HCT116 (cell line): ENCODE measurements at regions not wholly inside any gene's neighbourhood (a gene's known extent, or its start where the extent isn't known, plus 50 kb on each side); places are given as distances from the start of the nearest gene placed in this dataset.

Experiments used
- ATAC-seq: fragments of 200-7000 bp; cut with Tn5 transposase; 2 replicates; pipeline ENCODE4 v1.9.1; 2020; ENCODE audit warnings: mild to moderate bottlenecking, moderate library complexity
- BruUV-seq: library from RNA; stranded (reverse); fragments of 400-500 nt; replicated peaks from 2 replicates; lab custom pipeline; 2021; lab: Mats Ljungman, UMichigan
- CTCF ChIA-PET: fragments of 300-600 bp; sonication (Branson Sonifier 250); formaldehyde crosslinking; loops from one replicate; lab custom pipeline; 2021; ENCODE audit warnings: antibody characterized with exemption; lab: Charles Lee
- POLR2A ChIA-PET: fragments of 300-600, 350-600 bp; sonication (Branson Sonifier 250); formaldehyde crosslinking; loops from one replicate; lab custom pipeline; 2021; ENCODE audit warnings: antibody characterized with exemption; lab: Charles Lee
- RAD21 ChIA-PET, 2 experiments: fragments of 300-600 bp; sonication (Branson Sonifier 250); formaldehyde crosslinking; loops; one replicate each; lab custom pipeline; 2023; ENCODE audit warnings: low total read pairs in 2 of 2; ENCODE audit not compliant: uncharacterized antibody in 2 of 2, unreplicated experiment in 2 of 2, low non-redundant PET in 1 of 2; lab: Charles Lee
- DNase-seq: peaks from one replicate; pipeline ENCODE4 v3.0.0-alpha.2; 2010; ENCODE audit warnings: low read depth, low spot score
- H2AFZ ChIP-seq: fragments of 200-600 bp; shearing (Covaris generic), sonication (generic); 2 replicates; pipeline ENCODE4 v1.6.1; 2017; ENCODE audit warnings: low read depth, mixed run types, mixed read lengths, antibody characterized with exemption, low read length; ENCODE audit not compliant: poor library complexity, severe bottlenecking
- H3K27ac ChIP-seq: 2 replicates; pipeline ENCODE4 v1.5.1; 2012; ENCODE audit warnings: low read depth, low read length
- H3K27me3 ChIP-seq: fragments of 200-600 bp; sonication (generic); 2 replicates; pipeline ENCODE4 v1.6.1; 2016; ENCODE audit warnings: mixed run types, low read length, mixed read lengths; ENCODE audit not compliant: insufficient read depth
- H3K36me3 ChIP-seq, 2 experiments: fragments of 200-500 bp in 1 of 2; fragments of 200-600 bp in 1 of 2; sonication (Bioruptor generic) in 1 of 2; sonication (generic) in 1 of 2; 2 replicates each; pipeline versions ENCODE4 v1.5.1 to v1.6.1; 2014 to 2016; ENCODE audit warnings: low read length in 2 of 2, inconsistent platforms in 1 of 2, mixed read lengths in 1 of 2, mixed run types in 1 of 2; ENCODE audit not compliant: insufficient read depth in 2 of 2, control insufficient read depth in 1 of 2
- H3K4me1 ChIP-seq, 2 experiments: fragments of 200-600 bp in 1 of 2; sonication (generic) in 1 of 2; 2 replicates each; pipeline versions ENCODE4 v1.5.1 to v1.6.1; 2012 to 2017; ENCODE audit warnings: low read length in 2 of 2, inconsistent platforms in 1 of 2, mild to moderate bottlenecking in 1 of 2, mixed read lengths in 1 of 2, mixed run types in 1 of 2, moderate library complexity in 1 of 2; ENCODE audit not compliant: insufficient read depth in 2 of 2, control insufficient read depth in 1 of 2
- H3K4me2 ChIP-seq: fragments of 200-600 bp; sonication (generic); 2 replicates; pipeline ENCODE4 v1.6.1; 2017; ENCODE audit warnings: mixed run types, low read length, mixed read lengths
- H3K4me3 ChIP-seq, 2 experiments: fragments of 200-600 bp in 1 of 2; sonication (generic) in 1 of 2; replicated peaks in 1 of 2; 2 replicates each; pipeline ENCODE4 v1.5.1; 2011 to 2016; ENCODE audit warnings: low read length in 2 of 2, control low read depth in 1 of 2, low read depth in 1 of 2, mild to moderate bottlenecking in 1 of 2, mixed read lengths in 1 of 2, mixed run types in 1 of 2
- H3K79me2 ChIP-seq: fragments of 200-600 bp; sonication (generic); 2 replicates; pipeline ENCODE4 v1.6.1; 2017; ENCODE audit warnings: mild to moderate bottlenecking, mixed run types, low read length, moderate library complexity, mixed read lengths; ENCODE audit not compliant: insufficient read depth
- H3K9ac ChIP-seq: fragments of 200-600 bp; sonication (generic); 2 replicates; pipeline ENCODE4 v1.6.1; 2016; ENCODE audit warnings: low read length, mixed read lengths
- H3K9me2 ChIP-seq: fragments of 200-600 bp; sonication (generic), shearing (Covaris generic); 2 replicates; pipeline ENCODE4 v1.6.1; 2017; ENCODE audit warnings: mixed run types, mild to moderate bottlenecking, moderate library complexity; ENCODE audit not compliant: insufficient read depth
- H3K9me3 ChIP-seq, 2 experiments: fragments of 200-500 bp in 1 of 2; fragments of 200-600 bp in 1 of 2; sonication (Bioruptor generic) in 1 of 2; sonication (generic) in 1 of 2; 2 replicates each; pipeline ENCODE4 v1.6.1; 2014 to 2017; ENCODE audit warnings: low read length in 2 of 2, mixed read lengths in 2 of 2, inconsistent platforms in 1 of 2, low read depth in 1 of 2, mild to moderate bottlenecking in 1 of 2, mixed run types in 1 of 2, moderate library complexity in 1 of 2; ENCODE audit not compliant: control insufficient read depth in 1 of 2, insufficient read depth in 1 of 2
- H4K20me1 ChIP-seq: fragments of 200-600 bp; sonication (generic), shearing (Covaris generic); 2 replicates; pipeline ENCODE4 v1.6.1; 2017; ENCODE audit warnings: mixed run types, mild to moderate bottlenecking, moderate library complexity; ENCODE audit not compliant: insufficient read depth
- EGR1 ChIP-seq: IDR thresholded peaks from 2 replicates; pipeline ENCODE4 v1.6.1; 2012; ENCODE audit warnings: low read depth
- ELF1 ChIP-seq: IDR thresholded peaks from 2 replicates; pipeline ENCODE4 v1.6.1; 2012; ENCODE audit warnings: low read depth, borderline replicate concordance
- EZH2 ChIP-seq: fragments of 200-600 bp; sonication (generic); IDR thresholded peaks from 2 replicates; pipeline ENCODE4 v1.6.1; 2017; ENCODE audit warnings: antibody characterized with exemption, mixed run types
- EZH2phosphoT487 ChIP-seq: fragments of 200-600 bp; IDR thresholded peaks from 2 replicates; pipeline ENCODE4 v1.6.1; 2018; ENCODE audit warnings: antibody characterized with exemption, borderline replicate concordance
- FOSL1 ChIP-seq: IDR thresholded peaks from 2 replicates; pipeline ENCODE4 v1.6.1; 2012; ENCODE audit warnings: low read depth
- JUND ChIP-seq: IDR thresholded peaks from 2 replicates; pipeline ENCODE4 v1.6.1; 2012
- POLR2A ChIP-seq: IDR thresholded peaks from 2 replicates; pipeline ENCODE4 v1.7.0; 2011; ENCODE audit warnings: borderline replicate concordance; ENCODE audit not compliant: insufficient read depth, insufficient read length; ENCODE audit errors: extremely low read depth
- POLR2AphosphoS5 ChIP-seq: IDR thresholded peaks from 2 replicates; pipeline ENCODE4 v1.6.1; 2011; ENCODE audit warnings: mild to moderate bottlenecking, low read depth, low read length, moderate library complexity
- SIN3A ChIP-seq: IDR thresholded peaks from 2 replicates; pipeline ENCODE4 v1.6.1; 2012; ENCODE audit warnings: low read depth
- SP1 ChIP-seq: IDR thresholded peaks from 2 replicates; pipeline ENCODE4 v1.6.1; 2012; ENCODE audit warnings: low read depth
- SRF ChIP-seq: IDR thresholded peaks from 2 replicates; pipeline ENCODE4 v1.6.1; 2012; ENCODE audit warnings: low read depth
- TCF7L2 ChIP-seq: IDR thresholded peaks from 2 replicates; pipeline ENCODE4 v1.7.0; 2011; ENCODE audit warnings: borderline replicate concordance, inconsistent platforms; ENCODE audit not compliant: insufficient read depth, insufficient read length; ENCODE audit errors: extremely low read depth
- YY1 ChIP-seq: IDR thresholded peaks from 2 replicates; pipeline ENCODE4 v1.6.1; 2011; ENCODE audit warnings: low read length, low read depth, moderate library complexity, mild to moderate bottlenecking; ENCODE audit not compliant: insufficient replicate concordance; ENCODE audit errors: extremely low read depth
- ZNF274 ChIP-seq: fragments of 200-500 bp; sonication (Bioruptor generic); IDR thresholded peaks from 2 replicates; pipeline ENCODE4 v1.6.1; 2014; ENCODE audit warnings: mild to moderate bottlenecking, low read depth, low read length, inconsistent platforms
- intact Hi-C: fragments of 100-400 bp; cut with micrococcal nuclease; formaldehyde crosslinking; loops from 2 replicates; pipeline ENCODE4 v1.10.0; 2022
- TF ChIP-seq, protein P1 (sequence below), 3 experiments: fragments of 200-600 bp in 1 of 3; sonication (generic) in 1 of 3; IDR thresholded peaks in 2 of 3; conservative IDR thresholded peaks in 1 of 3; 2 replicates each; pipeline ENCODE4 v1.5.1; 2012 to 2017; ENCODE audit warnings: low read depth in 2 of 3, low read length in 2 of 3, antibody characterized with exemption in 1 of 3, borderline replicate concordance in 1 of 3, control low read depth in 1 of 3, mild to moderate bottlenecking in 1 of 3, mixed read lengths in 1 of 3, mixed run types in 1 of 3, moderate library complexity in 1 of 3; ENCODE audit not compliant: insufficient read depth in 1 of 3
- TF ChIP-seq, protein P2 (sequence below): IDR thresholded peaks from 2 replicates; pipeline ENCODE4 v1.6.1; 2011; ENCODE audit warnings: mild to moderate bottlenecking, low read length, moderate library complexity; ENCODE audit not compliant: insufficient replicate concordance; ENCODE audit errors: extremely low read depth
- TF ChIP-seq, protein P3 (sequence below): IDR thresholded peaks from 2 replicates; pipeline ENCODE4 v1.6.1; 2012

- RAD21 ChIA-PET: no interaction called here
- DNase-seq (no peak), ATAC-seq (no peak)
- Histone ChIP-seq H4K20me1 (no peaks in the 10 kb centered on the region), H3K36me3 (no peaks in the 10 kb centered on the region), H3K4me1 (no peaks in the 10 kb centered on the region), H3K9ac (no peak overlapping the region), H3K27ac (no peak overlapping the region), H3K4me3 (no peak overlapping the region), H3K79me2 (no peaks in the 10 kb centered on the region), H3K9me2 (no peaks in the 10 kb centered on the region), H3K9me3 (no peaks in the 10 kb centered on the region), H3K27me3 (no peaks in the 10 kb centered on the region), H2AFZ (no peak overlapping the region), H3K4me2 (no peak overlapping the region)
- intact Hi-C loops: no loop called here
- CTCF ChIA-PET: no interaction called here
- TF ChIP-seq FOSL1 (no peak), TCF7L2 (no peak), POLR2A (no peak), JUND (no peak), ZNF274 (no peak), SP1 (no peak), EGR1 (no peak), EZH2phosphoT487 (no peak), SIN3A (no peak), ELF1 (no peak), POLR2AphosphoS5 (no peak), SRF (no peak), EZH2 (no peak), YY1 (no peak)
- TF ChIP-seq, protein P1, sequence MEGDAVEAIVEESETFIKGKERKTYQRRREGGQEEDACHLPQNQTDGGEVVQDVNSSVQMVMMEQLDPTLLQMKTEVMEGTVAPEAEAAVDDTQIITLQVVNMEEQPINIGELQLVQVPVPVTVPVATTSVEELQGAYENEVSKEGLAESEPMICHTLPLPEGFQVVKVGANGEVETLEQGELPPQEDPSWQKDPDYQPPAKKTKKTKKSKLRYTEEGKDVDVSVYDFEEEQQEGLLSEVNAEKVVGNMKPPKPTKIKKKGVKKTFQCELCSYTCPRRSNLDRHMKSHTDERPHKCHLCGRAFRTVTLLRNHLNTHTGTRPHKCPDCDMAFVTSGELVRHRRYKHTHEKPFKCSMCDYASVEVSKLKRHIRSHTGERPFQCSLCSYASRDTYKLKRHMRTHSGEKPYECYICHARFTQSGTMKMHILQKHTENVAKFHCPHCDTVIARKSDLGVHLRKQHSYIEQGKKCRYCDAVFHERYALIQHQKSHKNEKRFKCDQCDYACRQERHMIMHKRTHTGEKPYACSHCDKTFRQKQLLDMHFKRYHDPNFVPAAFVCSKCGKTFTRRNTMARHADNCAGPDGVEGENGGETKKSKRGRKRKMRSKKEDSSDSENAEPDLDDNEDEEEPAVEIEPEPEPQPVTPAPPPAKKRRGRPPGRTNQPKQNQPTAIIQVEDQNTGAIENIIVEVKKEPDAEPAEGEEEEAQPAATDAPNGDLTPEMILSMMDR (IDR thresholded peaks at IDR 0.05 in 2 of 3, conservative IDR thresholded peaks at IDR 0.05 in 1 of 3; ENCODE audit: borderline replicate concordance in 1 of 3, insufficient read depth in 1 of 3, low read depth in 2 of 3, low read length in 2 of 3): no peak
- TF ChIP-seq, protein P2, sequence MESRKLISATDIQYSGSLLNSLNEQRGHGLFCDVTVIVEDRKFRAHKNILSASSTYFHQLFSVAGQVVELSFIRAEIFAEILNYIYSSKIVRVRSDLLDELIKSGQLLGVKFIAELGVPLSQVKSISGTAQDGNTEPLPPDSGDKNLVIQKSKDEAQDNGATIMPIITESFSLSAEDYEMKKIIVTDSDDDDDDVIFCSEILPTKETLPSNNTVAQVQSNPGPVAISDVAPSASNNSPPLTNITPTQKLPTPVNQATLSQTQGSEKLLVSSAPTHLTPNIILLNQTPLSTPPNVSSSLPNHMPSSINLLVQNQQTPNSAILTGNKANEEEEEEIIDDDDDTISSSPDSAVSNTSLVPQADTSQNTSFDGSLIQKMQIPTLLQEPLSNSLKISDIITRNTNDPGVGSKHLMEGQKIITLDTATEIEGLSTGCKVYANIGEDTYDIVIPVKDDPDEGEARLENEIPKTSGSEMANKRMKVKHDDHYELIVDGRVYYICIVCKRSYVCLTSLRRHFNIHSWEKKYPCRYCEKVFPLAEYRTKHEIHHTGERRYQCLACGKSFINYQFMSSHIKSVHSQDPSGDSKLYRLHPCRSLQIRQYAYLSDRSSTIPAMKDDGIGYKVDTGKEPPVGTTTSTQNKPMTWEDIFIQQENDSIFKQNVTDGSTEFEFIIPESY: no peak
- TF ChIP-seq, protein P3, sequence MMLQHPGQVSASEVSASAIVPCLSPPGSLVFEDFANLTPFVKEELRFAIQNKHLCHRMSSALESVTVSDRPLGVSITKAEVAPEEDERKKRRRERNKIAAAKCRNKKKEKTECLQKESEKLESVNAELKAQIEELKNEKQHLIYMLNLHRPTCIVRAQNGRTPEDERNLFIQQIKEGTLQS: no peak
- no TSS peak for BruUV-seq
- POLR2A ChIA-PET: no interaction called here
Measured at GRCh38 chr1:24984800-24985522, 54.9 kb upstream of the RUNX3 start.
